ENCODE measurements at regions not wholly inside any gene's neighbourhood (a gene's known extent, or its start where the extent isn't known, plus 50 kb on each side); places are given as distances from the start of the nearest gene placed in this dataset.

GRCh38 chr3:164390046-164390445 lies 688.2 kb downstream of the SI start:
- Histone ChIP-seq H3K4me1 (no peaks in the 10 kb centered on the region), H3K27ac (no peak overlapping the region), H3K27me3 (no peaks in the 10 kb centered on the region), H3K4me3 (no peak overlapping the region), H3K36me3 (no peaks in the 10 kb centered on the region), H3K9me3 (no peaks in the 10 kb centered on the region)
- DNase-seq (no peak), ATAC-seq (no peak)
- no peak for TF ChIP-seq POLR2A (IDR thresholded peaks at IDR 0.05)
- peak in 3 of 12 donors; percentile 19 to 55 (median 42) for TF ChIP-seq CTCF (IDR thresholded peaks at IDR 0.05)
- intact Hi-C loops (cut with DNase I): no loop called here

GRCh38 chr3:164387236-164387635 lies 691.1 kb downstream of the SI start:
- intact Hi-C loops (cut with DNase I): no loop called here
- Histone ChIP-seq H3K27ac (no peak overlapping the region), H3K27me3 (no peaks in the 10 kb centered on the region), H3K4me3 (no peak overlapping the region), H3K36me3 (no peaks in the 10 kb centered on the region), H3K4me1 (no peaks in the 10 kb centered on the region), H3K9me3 (no peaks in the 10 kb centered on the region)
- WGBS, 4 donors: 94 to 100% (median 96%) methylated on average over 1 of the region's 1 CpG
- no peak for TF ChIP-seq CTCF (IDR thresholded peaks at IDR 0.05)
- no peak for TF ChIP-seq POLR2A (IDR thresholded peaks at IDR 0.05)
- no peak for DNase-seq
- ATAC-seq: no peak

- no peaks in the 10 kb centered on the region for H3K9me3 ChIP-seq
- H3K4me3 ChIP-seq: no peak overlapping the region
- no peak for DNase-seq
- H3K27me3 ChIP-seq: no peaks in the 10 kb centered on the region
- no peaks in the 10 kb centered on the region for H3K4me1 ChIP-seq
- no peak overlapping the region for H3K27ac ChIP-seq
- 84 to 90% (median 88%) methylated on average over 3 of the region's 3 CpGs for WGBS, 4 donors
- ATAC-seq: no peak
- H3K36me3 ChIP-seq: no peaks in the 10 kb centered on the region
- intact Hi-C loops (cut with DNase I): no loop called here
- TF ChIP-seq POLR2A (IDR thresholded peaks at IDR 0.05) (no peak), CTCF (IDR thresholded peaks at IDR 0.05) (no peak)
Measured at GRCh38 chr3:164380156-164380555, 698.1 kb downstream of the SI start.

GRCh38 chr3:164377466-164377865 lies 700.8 kb downstream of the SI start:
- Histone ChIP-seq H3K4me1 (no peaks in the 10 kb centered on the region), H3K36me3 (no peaks in the 10 kb centered on the region), H3K4me3 (no peak overlapping the region), H3K27ac (no peak overlapping the region), H3K9me3 (no peaks in the 10 kb centered on the region), H3K27me3 (no peaks in the 10 kb centered on the region)
- intact Hi-C loops (cut with DNase I): no loop called here
- TF ChIP-seq CTCF (IDR thresholded peaks at IDR 0.05) (no peak), POLR2A (IDR thresholded peaks at IDR 0.05) (no peak)
- WGBS, 4 donors: 54 to 79% (median 77%) methylated on average over 2 of the region's 2 CpGs
- ATAC-seq (no peak), DNase-seq (no peak)

Data from heart left ventricle (tissue), 16 donors.